ENCODE measurements at regions not wholly inside any gene's neighbourhood (a gene's known extent, or its start where the extent isn't known, plus 50 kb on each side); places are given as distances from the start of the nearest gene placed in this dataset.

GRCh38 chrX:10847333-10847732, 226.9 kb upstream of the MID1 start:
- no peak overlapping the region for H3K9ac ChIP-seq (ENCODE audit: low read length)
- H2AFZ ChIP-seq (ENCODE audit: low read depth, low read length), result no peak overlapping the region
- no peaks in the 10 kb centered on the region for H3K79me2 ChIP-seq (replicated peaks; ENCODE audit: insufficient read depth, low read length)
- H3K36me3 ChIP-seq (ENCODE audit: insufficient read depth, low read length), result no peaks in the 10 kb centered on the region
- H3K4me3 ChIP-seq (ENCODE audit: low read length), result no peak overlapping the region
- H4K20me1 ChIP-seq (ENCODE audit: insufficient read depth), result no peaks in the 10 kb centered on the region
- H3K27me3 ChIP-seq (ENCODE audit: insufficient read depth, low read depth, low read length), result no peaks in the 10 kb centered on the region
- TF ChIP-seq MXI1 (conservative IDR thresholded peaks at IDR 0.05; ENCODE audit: poor library complexity, severe bottlenecking) (no peak), POLR2AphosphoS5 (IDR thresholded peaks at IDR 0.05) (no peak), EZH2 (IDR thresholded peaks at IDR 0.05; ENCODE audit: borderline replicate concordance, insufficient read depth, low read length, poor library complexity, severe bottlenecking) (no peak), SMC3 (conservative IDR thresholded peaks at IDR 0.05; ENCODE audit: poor library complexity) (no peak)
- no peaks in the 10 kb centered on the region for H3F3A ChIP-seq (ENCODE audit: insufficient read depth, low read length, poor library complexity, severe bottlenecking)
- H3K4me2 ChIP-seq (ENCODE audit: low read length), result no peak overlapping the region
- no peak overlapping the region for H3K27ac ChIP-seq (ENCODE audit: low read length)
- H3K9me3 ChIP-seq (ENCODE audit: low read length), result no peaks in the 10 kb centered on the region
- H3K9me2 ChIP-seq (ENCODE audit: insufficient read depth, low read length), result no peaks in the 10 kb centered on the region

DNA sequence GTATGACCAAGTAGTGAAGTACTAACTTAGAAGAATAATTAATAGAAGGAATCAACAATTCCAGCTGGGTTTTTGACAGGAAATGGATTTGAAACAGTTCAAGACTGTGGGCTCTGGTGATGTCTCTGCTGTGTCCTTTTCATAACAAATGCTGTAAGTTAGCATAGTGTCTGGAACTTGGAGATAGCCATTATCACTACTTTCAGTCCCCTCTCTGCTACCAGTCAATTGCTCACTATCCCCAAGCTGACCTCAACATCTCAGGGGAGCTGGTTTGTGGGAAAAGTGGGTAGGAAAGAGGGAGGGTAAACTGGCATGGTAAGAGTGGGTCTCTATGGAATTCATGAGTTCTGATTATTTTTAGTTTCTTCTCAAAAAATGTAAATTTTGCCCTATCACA, 231.4 kb upstream of the MID1 start:
- H3K9me2 ChIP-seq (ENCODE audit: insufficient read depth, low read length), result no peaks in the 10 kb centered on the region
- no peaks in the 10 kb centered on the region for H3K27me3 ChIP-seq (ENCODE audit: insufficient read depth, low read depth, low read length)
- H3K9ac ChIP-seq (ENCODE audit: low read length), result no peak overlapping the region
- H3K4me3 ChIP-seq (ENCODE audit: low read length), result no peak overlapping the region
- H3F3A ChIP-seq (ENCODE audit: insufficient read depth, low read length, poor library complexity, severe bottlenecking), result no peaks in the 10 kb centered on the region
- no peak overlapping the region for H3K4me2 ChIP-seq (ENCODE audit: low read length)
- H3K36me3 ChIP-seq (ENCODE audit: insufficient read depth, low read length), result no peaks in the 10 kb centered on the region
- TF ChIP-seq MXI1 (conservative IDR thresholded peaks at IDR 0.05; ENCODE audit: poor library complexity, severe bottlenecking) (no peak), POLR2AphosphoS5 (IDR thresholded peaks at IDR 0.05) (no peak), EZH2 (IDR thresholded peaks at IDR 0.05; ENCODE audit: borderline replicate concordance, insufficient read depth, low read length, poor library complexity, severe bottlenecking) (no peak), EP300 (conservative IDR thresholded peaks at IDR 0.05; ENCODE audit: poor library complexity, severe bottlenecking) (no peak), TAF1 (IDR thresholded peaks at IDR 0.05; ENCODE audit: low read depth) (no peak), SMC3 (conservative IDR thresholded peaks at IDR 0.05; ENCODE audit: poor library complexity) (no peak), RAD21 (conservative IDR thresholded peaks at IDR 0.05) (no peak), REST (IDR thresholded peaks at IDR 0.05; ENCODE audit: borderline replicate concordance) (no peak)
- TF ChIP-seq, protein P1, sequence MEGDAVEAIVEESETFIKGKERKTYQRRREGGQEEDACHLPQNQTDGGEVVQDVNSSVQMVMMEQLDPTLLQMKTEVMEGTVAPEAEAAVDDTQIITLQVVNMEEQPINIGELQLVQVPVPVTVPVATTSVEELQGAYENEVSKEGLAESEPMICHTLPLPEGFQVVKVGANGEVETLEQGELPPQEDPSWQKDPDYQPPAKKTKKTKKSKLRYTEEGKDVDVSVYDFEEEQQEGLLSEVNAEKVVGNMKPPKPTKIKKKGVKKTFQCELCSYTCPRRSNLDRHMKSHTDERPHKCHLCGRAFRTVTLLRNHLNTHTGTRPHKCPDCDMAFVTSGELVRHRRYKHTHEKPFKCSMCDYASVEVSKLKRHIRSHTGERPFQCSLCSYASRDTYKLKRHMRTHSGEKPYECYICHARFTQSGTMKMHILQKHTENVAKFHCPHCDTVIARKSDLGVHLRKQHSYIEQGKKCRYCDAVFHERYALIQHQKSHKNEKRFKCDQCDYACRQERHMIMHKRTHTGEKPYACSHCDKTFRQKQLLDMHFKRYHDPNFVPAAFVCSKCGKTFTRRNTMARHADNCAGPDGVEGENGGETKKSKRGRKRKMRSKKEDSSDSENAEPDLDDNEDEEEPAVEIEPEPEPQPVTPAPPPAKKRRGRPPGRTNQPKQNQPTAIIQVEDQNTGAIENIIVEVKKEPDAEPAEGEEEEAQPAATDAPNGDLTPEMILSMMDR (IDR thresholded peaks at IDR 0.05; ENCODE audit: poor library complexity, severe bottlenecking), result no peak
- H3K79me2 ChIP-seq (replicated peaks; ENCODE audit: insufficient read depth, low read length), result no peaks in the 10 kb centered on the region
- H2AFZ ChIP-seq (ENCODE audit: low read depth, low read length), result no peak overlapping the region
- H3K9me3 ChIP-seq (ENCODE audit: low read length), result no peaks in the 10 kb centered on the region
- H3K27ac ChIP-seq (ENCODE audit: low read length), result no peak overlapping the region
- no peaks in the 10 kb centered on the region for H4K20me1 ChIP-seq (ENCODE audit: insufficient read depth)

Data from neural cell (in vitro differentiated cells).